ENCODE measurements at regions not wholly inside any gene's neighbourhood (a gene's known extent, or its start where the extent isn't known, plus 50 kb on each side); places are given as distances from the start of the nearest gene placed in this dataset.

- no peak for FAIRE-seq
- H3K4me3 ChIP-seq = no peak overlapping the region
- ChIA-PET CTCF (interaction anchor here (0.6 kb wide), 1 partner anchor 409 kb away, joined by 3 read pairs; no protein-coding TSS in a partner anchor), POLR2A (no interaction called here)
- H3K27ac ChIP-seq = no peak overlapping the region
- H3K4me1 ChIP-seq = no peaks in the 10 kb centered on the region
- peaks cover 11% of the 10 kb centered on the region for H3K9me3 ChIP-seq
- ATAC-seq = no peak
- H3K4me2 ChIP-seq = no peak overlapping the region
- WGBS (ENCODE audit: missing lambda C conversion rate) = 67% methylated on average over 6 of the region's 6 CpGs
- no peak for DNase-seq (ENCODE audit: low read depth in 1 of 2, low spot score in 1 of 2)
- TF ChIP-seq E2F6 (IDR thresholded peaks at IDR 0.05; ENCODE audit: borderline replicate concordance, low read depth) = no peak
- TF ChIP-seq, protein P1, sequence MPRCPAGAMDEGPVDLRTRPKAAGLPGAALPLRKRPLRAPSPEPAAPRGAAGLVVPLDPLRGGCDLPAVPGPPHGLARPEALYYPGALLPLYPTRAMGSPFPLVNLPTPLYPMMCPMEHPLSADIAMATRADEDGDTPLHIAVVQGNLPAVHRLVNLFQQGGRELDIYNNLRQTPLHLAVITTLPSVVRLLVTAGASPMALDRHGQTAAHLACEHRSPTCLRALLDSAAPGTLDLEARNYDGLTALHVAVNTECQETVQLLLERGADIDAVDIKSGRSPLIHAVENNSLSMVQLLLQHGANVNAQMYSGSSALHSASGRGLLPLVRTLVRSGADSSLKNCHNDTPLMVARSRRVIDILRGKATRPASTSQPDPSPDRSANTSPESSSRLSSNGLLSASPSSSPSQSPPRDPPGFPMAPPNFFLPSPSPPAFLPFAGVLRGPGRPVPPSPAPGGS (IDR thresholded peaks at IDR 0.05) = no peak
- no peak for TF ChIP-seq KDM5A (IDR thresholded peaks at IDR 0.05)
- TF ChIP-seq, protein P2, sequence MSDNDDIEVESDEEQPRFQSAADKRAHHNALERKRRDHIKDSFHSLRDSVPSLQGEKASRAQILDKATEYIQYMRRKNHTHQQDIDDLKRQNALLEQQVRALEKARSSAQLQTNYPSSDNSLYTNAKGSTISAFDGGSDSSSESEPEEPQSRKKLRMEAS (IDR thresholded peaks at IDR 0.05) = no peak
- TF ChIP-seq ZNF302 (CRISPR knock-in tag; IDR thresholded peaks at IDR 0.05) = no peak
- no peak for TF ChIP-seq FOSL2 (IDR thresholded peaks at IDR 0.05)
- no peak for TF ChIP-seq FOSL2 (CRISPR knock-in tag; IDR thresholded peaks at IDR 0.05)
- no peak for TF ChIP-seq HOXA7 (CRISPR knock-in tag; IDR thresholded peaks at IDR 0.05)
- no peak for TF ChIP-seq ESRRA (IDR thresholded peaks at IDR 0.05; ENCODE audit: borderline replicate concordance, low read length)
These were observed 106.2 kb upstream of the CACNA2D1 start for GRCh38 chr7:82549616-82550285.

GRCh38 chr7:82548141-82548688 is 104.6 kb upstream of the CACNA2D1 start:
- FAIRE-seq (no peak), ATAC-seq (no peak), DNase-seq (ENCODE audit: low read depth in 1 of 2, low spot score in 1 of 2) (no peak)
- Histone ChIP-seq H3K27ac (no peak overlapping the region), H3K4me3 (no peak overlapping the region), H3K9me3 (peaks cover 5% of the 10 kb centered on the region), H3K4me1 (no peaks in the 10 kb centered on the region), H3K4me2 (no peak overlapping the region)
- no peak for TF ChIP-seq NPAS2 (CRISPR knock-in tag; IDR thresholded peaks at IDR 0.05; ENCODE audit: borderline replicate concordance)
- no peak for TF ChIP-seq ZFP36 (IDR thresholded peaks at IDR 0.05; ENCODE audit: borderline replicate concordance, partially characterized antibody)
- TF ChIP-seq, protein P2 (IDR thresholded peaks at IDR 0.05) = no peak
- no peak for TF ChIP-seq FOXS1 (CRISPR knock-in tag; IDR thresholded peaks at IDR 0.05)
- no peak for TF ChIP-seq JUN (IDR thresholded peaks at IDR 0.05)
- TF ChIP-seq ZNF302 (CRISPR knock-in tag; IDR thresholded peaks at IDR 0.05) = no peak
- no peak for TF ChIP-seq PHF8 (IDR thresholded peaks at IDR 0.05; ENCODE audit: borderline replicate concordance, low read depth)
- no peak for TF ChIP-seq EHMT2 (IDR thresholded peaks at IDR 0.05; ENCODE audit: low read depth)
- no peak for TF ChIP-seq KDM5A (IDR thresholded peaks at IDR 0.05)
- TF ChIP-seq GATA3 (IDR thresholded peaks at IDR 0.05; ENCODE audit: borderline replicate concordance) = no peak
- POLR2A ChIA-PET = no interaction called here
- CTCF ChIA-PET = no interaction called here
- WGBS (ENCODE audit: missing lambda C conversion rate) = 31% methylated on average over 3 of the region's 3 CpGs

- Histone ChIP-seq H3K4me2 (no peak overlapping the region), H3K27ac (no peak overlapping the region), H3K9me3 (no peaks in the 10 kb centered on the region), H3K4me1 (no peaks in the 10 kb centered on the region), H3K4me3 (no peak overlapping the region)
- CTCF ChIA-PET = no interaction called here
- no peak for ATAC-seq
- WGBS (ENCODE audit: missing lambda C conversion rate) = 64% methylated on average over 2 of the region's 2 CpGs
- POLR2A ChIA-PET = no interaction called here
- no peak for FAIRE-seq
- DNase-seq (ENCODE audit: low read depth in 1 of 2, low spot score in 1 of 2) = no peak
- TF ChIP-seq POLR2A (IDR thresholded peaks at IDR 0.05; ENCODE audit: low read length) = no peak
- no peak for TF ChIP-seq MAFK (IDR thresholded peaks at IDR 0.05; ENCODE audit: partially characterized antibody)
- TF ChIP-seq ZNF302 (CRISPR knock-in tag; IDR thresholded peaks at IDR 0.05) = no peak
- TF ChIP-seq RARB (CRISPR knock-in tag; IDR thresholded peaks at IDR 0.05) = no peak
- no peak for TF ChIP-seq HOXA7 (CRISPR knock-in tag; IDR thresholded peaks at IDR 0.05)
- TF ChIP-seq, protein P1 (IDR thresholded peaks at IDR 0.05) = no peak
- TF ChIP-seq ZSCAN20 (CRISPR knock-in tag; IDR thresholded peaks at IDR 0.05) = no peak
- TF ChIP-seq HOXB5 (CRISPR knock-in tag; IDR thresholded peaks at IDR 0.05) = no peak
- TF ChIP-seq, protein P3, sequence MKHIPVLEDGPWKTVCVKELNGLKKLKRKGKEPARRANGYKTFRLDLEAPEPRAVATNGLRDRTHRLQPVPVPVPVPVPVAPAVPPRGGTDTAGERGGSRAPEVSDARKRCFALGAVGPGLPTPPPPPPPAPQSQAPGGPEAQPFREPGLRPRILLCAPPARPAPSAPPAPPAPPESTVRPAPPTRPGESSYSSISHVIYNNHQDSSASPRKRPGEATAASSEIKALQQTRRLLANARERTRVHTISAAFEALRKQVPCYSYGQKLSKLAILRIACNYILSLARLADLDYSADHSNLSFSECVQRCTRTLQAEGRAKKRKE (CRISPR knock-in tag; IDR thresholded peaks at IDR 0.05; ENCODE audit: low read depth) = no peak
- TF ChIP-seq, protein P4, sequence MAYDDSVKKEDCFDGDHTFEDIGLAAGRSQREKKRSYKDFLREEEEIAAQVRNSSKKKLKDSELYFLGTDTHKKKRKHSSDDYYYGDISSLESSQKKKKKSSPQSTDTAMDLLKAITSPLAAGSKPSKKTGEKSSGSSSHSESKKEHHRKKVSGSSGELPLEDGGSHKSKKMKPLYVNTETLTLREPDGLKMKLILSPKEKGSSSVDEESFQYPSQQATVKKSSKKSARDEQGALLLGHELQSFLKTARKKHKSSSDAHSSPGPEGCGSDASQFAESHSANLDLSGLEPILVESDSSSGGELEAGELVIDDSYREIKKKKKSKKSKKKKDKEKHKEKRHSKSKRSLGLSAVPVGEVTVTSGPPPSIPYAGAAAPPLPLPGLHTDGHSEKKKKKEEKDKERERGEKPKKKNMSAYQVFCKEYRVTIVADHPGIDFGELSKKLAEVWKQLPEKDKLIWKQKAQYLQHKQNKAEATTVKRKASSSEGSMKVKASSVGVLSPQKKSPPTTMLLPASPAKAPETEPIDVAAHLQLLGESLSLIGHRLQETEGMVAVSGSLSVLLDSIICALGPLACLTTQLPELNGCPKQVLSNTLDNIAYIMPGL (CRISPR knock-in tag; IDR thresholded peaks at IDR 0.05; ENCODE audit: borderline replicate concordance) = no peak
- TF ChIP-seq HDAC2 (IDR thresholded peaks at IDR 0.05) = no peak
- no peak for TF ChIP-seq E2F6 (IDR thresholded peaks at IDR 0.05; ENCODE audit: borderline replicate concordance, low read depth)
- TF ChIP-seq HEYL (CRISPR knock-in tag; IDR thresholded peaks at IDR 0.05) = no peak
- no peak for TF ChIP-seq RCOR1 (IDR thresholded peaks at IDR 0.05; ENCODE audit: low read depth, low read length)
- TF ChIP-seq KDM5A (IDR thresholded peaks at IDR 0.05) = no peak
These were observed 99.1 kb upstream of the CACNA2D1 start for GRCh38 chr7:82542665-82543064.

All from A549 (cell line).